Uterus (tissue), 2 donors: ENCODE measurements at regions not wholly inside any gene's neighbourhood (a gene's known extent, or its start where the extent isn't known, plus 50 kb on each side); places are given as distances from the start of the nearest gene placed in this dataset.

Experiments used
- POLR2A ChIP-seq, 2 donors: fragments of 450-650 bp; IDR thresholded peaks; one replicate each; pipeline ENCODE4 v1.6.1; 2016; ENCODE audit warnings: antibody characterized with exemption in 2 of 2, mild to moderate bottlenecking in 1 of 2, moderate library complexity in 1 of 2
- TF ChIP-seq, protein P1 (sequence below), 4 experiments: fragments of 200-600 bp in 2 of 4; fragments of 450-650 bp in 2 of 4; sonication (generic) in 2 of 4; IDR thresholded peaks; one replicate each; pipeline ENCODE4 v1.5.1; 2016 to 2019; ENCODE audit warnings: antibody characterized with exemption in 4 of 4, mild to moderate bottlenecking in 2 of 4, moderate library complexity in 1 of 4

GRCh38 chr11:19429108-19429760 is 188.5 kb upstream of the E2F8 start:
- TF ChIP-seq, protein P1, sequence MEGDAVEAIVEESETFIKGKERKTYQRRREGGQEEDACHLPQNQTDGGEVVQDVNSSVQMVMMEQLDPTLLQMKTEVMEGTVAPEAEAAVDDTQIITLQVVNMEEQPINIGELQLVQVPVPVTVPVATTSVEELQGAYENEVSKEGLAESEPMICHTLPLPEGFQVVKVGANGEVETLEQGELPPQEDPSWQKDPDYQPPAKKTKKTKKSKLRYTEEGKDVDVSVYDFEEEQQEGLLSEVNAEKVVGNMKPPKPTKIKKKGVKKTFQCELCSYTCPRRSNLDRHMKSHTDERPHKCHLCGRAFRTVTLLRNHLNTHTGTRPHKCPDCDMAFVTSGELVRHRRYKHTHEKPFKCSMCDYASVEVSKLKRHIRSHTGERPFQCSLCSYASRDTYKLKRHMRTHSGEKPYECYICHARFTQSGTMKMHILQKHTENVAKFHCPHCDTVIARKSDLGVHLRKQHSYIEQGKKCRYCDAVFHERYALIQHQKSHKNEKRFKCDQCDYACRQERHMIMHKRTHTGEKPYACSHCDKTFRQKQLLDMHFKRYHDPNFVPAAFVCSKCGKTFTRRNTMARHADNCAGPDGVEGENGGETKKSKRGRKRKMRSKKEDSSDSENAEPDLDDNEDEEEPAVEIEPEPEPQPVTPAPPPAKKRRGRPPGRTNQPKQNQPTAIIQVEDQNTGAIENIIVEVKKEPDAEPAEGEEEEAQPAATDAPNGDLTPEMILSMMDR (IDR thresholded peaks at IDR 0.05) = no peak
- TF ChIP-seq POLR2A (IDR thresholded peaks at IDR 0.05) = no peak
